ENCODE measurements at regions not wholly inside any gene's neighbourhood (a gene's known extent, or its start where the extent isn't known, plus 50 kb on each side); places are given as distances from the start of the nearest gene placed in this dataset.

DNA sequence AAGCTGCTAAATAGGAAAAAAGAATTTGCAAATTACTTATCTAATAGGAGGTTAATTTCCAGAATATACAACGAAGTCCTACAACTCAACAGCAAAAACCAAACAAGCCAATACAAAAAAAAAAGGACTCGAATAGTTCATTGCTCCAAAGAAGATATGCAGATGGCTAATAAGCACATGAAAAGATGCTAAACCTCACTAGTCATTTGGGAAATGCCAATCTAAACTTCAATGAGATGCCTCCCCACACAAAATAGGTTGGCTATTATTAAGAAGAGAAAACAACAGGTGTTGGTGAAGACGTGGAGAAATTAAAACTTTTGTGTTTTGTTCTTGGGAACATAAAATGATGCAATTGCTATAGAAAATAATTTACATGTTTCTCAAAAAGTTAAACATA, 1634.4 kb upstream of the DDX18 start:
- TF ChIP-seq CTCF (conservative IDR thresholded peaks at IDR 0.05; ENCODE audit: low read depth, low read length) (no peak), EZH2 (IDR thresholded peaks at IDR 0.05; ENCODE audit: borderline replicate concordance, low read depth, low read length, poor library complexity, severe bottlenecking) (no peak)
